ENCODE measurements at regions not wholly inside any gene's neighbourhood (a gene's known extent, or its start where the extent isn't known, plus 50 kb on each side); places are given as distances from the start of the nearest gene placed in this dataset.
"Not testable (repeated sequence)": the region's sequence is repeated elsewhere in the genome, so short reads cannot be mapped to it uniquely, and the experiment has no call there.

DNA sequence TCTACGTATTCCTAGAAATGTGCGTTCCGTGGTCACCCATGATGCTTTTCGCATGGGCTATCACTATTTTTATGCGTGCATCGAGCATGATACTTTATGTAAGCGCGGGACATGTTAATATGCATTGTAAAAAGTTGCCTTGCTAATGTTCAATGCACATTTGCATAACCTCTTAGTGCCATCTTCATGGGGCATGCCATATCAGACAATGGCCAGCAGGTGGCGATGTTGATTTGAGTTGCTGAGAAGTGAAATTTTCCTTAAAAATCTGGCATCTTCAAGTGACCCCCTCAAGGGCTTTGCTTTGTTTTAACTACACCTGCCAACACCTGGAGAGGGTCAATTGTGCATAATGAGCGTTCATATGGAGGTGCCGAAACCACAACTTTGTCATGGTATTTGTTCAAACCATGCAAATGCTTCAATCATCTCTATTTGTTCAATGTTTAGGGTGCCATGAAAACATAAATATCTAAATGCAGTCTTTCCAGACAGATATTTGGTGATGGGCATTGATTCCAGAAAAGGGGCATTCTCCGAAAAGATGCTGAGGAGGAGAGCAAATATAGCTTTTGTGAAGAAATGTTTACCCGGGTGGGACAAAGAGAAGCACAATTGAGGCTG is 833.9 kb upstream of the PRKX start:
- TF ChIP-seq, protein P1, sequence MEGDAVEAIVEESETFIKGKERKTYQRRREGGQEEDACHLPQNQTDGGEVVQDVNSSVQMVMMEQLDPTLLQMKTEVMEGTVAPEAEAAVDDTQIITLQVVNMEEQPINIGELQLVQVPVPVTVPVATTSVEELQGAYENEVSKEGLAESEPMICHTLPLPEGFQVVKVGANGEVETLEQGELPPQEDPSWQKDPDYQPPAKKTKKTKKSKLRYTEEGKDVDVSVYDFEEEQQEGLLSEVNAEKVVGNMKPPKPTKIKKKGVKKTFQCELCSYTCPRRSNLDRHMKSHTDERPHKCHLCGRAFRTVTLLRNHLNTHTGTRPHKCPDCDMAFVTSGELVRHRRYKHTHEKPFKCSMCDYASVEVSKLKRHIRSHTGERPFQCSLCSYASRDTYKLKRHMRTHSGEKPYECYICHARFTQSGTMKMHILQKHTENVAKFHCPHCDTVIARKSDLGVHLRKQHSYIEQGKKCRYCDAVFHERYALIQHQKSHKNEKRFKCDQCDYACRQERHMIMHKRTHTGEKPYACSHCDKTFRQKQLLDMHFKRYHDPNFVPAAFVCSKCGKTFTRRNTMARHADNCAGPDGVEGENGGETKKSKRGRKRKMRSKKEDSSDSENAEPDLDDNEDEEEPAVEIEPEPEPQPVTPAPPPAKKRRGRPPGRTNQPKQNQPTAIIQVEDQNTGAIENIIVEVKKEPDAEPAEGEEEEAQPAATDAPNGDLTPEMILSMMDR (conservative IDR thresholded peaks at IDR 0.05), result peak; percentile 98
- Mint-ChIP-seq H3K9me3 (no peaks in the 10 kb centered on the region), H3K36me3 (ENCODE audit: low read depth) (no peaks in the 10 kb centered on the region), H3K27me3 (ENCODE audit: low read depth) (peaks cover 3% of the 10 kb centered on the region), H3K27ac (ENCODE audit: unreplicated experiment) (no peak overlapping the region), H3K4me1 (peaks cover 4% of the 10 kb centered on the region), H3K4me3 (no peak overlapping the region)
- peak; percentile 70 for DNase-seq (ENCODE audit: low read depth, low spot score)

DNA sequence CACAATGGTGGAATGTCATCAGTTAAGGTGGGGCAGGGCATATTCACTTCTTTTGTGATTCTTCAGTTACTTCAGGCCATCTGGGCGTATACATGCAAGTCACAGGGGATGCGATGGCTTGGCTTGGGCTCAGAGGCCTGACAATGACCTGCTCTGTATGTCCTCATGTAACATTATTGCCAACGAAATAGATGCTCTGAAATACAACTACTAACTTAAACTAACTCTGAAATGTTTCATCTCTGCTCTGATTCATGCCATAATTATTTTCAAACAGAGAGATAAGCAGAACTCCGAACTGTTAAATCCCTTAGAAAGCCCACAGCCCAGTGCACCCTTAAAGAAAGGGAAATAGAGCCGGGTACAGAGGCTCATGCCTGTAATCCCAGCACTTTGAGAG is 832.7 kb upstream of the PRKX start:
- not testable (repeated sequence) for H3K27me3 Mint-ChIP-seq (ENCODE audit: low read depth); H3K4me1 Mint-ChIP-seq; H3K27ac Mint-ChIP-seq (ENCODE audit: unreplicated experiment); H3K36me3 Mint-ChIP-seq (ENCODE audit: low read depth); H3K4me3 Mint-ChIP-seq; H3K9me3 Mint-ChIP-seq; DNase-seq (ENCODE audit: low read depth, low spot score)

DNA sequence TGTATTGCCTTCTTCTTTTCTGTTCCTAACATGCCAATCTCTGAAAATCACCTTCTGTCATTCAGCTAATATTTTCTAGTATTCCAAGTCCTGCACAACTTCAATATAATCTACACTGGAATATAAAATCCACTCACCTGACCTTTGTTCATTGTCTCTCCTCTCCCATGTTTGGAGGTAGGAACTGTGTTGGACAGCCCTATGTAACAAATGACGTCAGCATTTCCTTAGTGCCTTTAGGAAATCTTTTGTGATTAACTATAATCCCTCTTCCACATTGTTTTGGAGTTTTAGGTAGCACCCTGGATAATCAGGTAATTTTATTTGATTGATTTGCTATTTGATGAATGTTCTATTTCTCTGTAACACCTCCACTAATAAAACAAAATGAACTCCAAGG is 814.8 kb upstream of the PRKX start:
- Mint-ChIP-seq H3K36me3 (ENCODE audit: low read depth) (no peaks in the 10 kb centered on the region), H3K27ac (ENCODE audit: unreplicated experiment) (no peak overlapping the region), H3K9me3 (no peaks in the 10 kb centered on the region), H3K4me1 (no peaks in the 10 kb centered on the region), H3K27me3 (ENCODE audit: low read depth) (no peaks in the 10 kb centered on the region), H3K4me3 (no peak overlapping the region)
- DNase-seq (ENCODE audit: low read depth, low spot score), result no peak
- TF ChIP-seq, protein P1 (conservative IDR thresholded peaks at IDR 0.05), result no peak

DNA sequence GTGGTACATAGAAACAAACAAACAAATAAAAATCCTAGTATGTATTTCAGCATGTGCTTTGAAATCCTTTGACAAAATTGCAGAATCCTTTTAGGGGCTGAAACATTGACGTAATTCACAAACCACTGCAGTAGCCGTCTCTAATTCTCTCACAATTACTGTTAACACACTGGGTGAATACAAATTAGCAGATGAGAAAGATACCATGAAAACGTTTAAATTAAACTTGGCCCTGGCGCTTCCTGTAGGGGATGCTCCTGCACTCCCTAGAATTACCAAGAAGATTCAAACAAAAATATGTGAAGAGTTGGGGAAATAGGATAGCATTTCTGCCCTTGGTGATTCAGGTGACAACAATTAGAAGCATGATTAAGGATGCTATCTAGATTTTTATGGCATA is 772.5 kb upstream of the PRKX start:
- Mint-ChIP-seq H3K27ac (ENCODE audit: unreplicated experiment) (no peak overlapping the region), H3K27me3 (ENCODE audit: low read depth) (no peaks in the 10 kb centered on the region)

DNA sequence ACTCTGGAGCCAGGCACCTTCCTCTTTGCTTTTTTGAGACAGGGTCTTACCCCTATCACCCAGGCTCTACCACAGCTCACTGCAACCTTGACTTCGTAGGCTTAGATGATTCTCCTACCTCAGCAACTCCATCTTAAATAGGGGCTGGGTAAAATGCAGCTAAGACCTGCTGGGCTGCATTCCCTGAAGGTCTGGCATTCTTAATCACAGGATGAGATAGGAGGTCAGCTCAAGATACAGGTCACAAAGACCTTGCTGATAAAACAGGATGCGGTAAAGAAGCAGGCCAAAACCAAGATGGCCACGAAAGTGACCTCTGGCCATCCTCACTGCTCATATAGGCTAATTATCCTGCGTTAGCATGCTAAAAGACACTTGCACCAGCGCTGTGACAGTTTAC is 770.8 kb upstream of the PRKX start:
- H3K27me3 Mint-ChIP-seq (ENCODE audit: low read depth), result no peaks in the 10 kb centered on the region
- no peak overlapping the region for H3K27ac Mint-ChIP-seq (ENCODE audit: unreplicated experiment)
- no peak overlapping the region for H3K4me3 Mint-ChIP-seq
- no peaks in the 10 kb centered on the region for H3K36me3 Mint-ChIP-seq (ENCODE audit: low read depth)
- peaks cover 5% of the 10 kb centered on the region for H3K4me1 Mint-ChIP-seq
- peaks cover 12% of the 10 kb centered on the region for H3K9me3 Mint-ChIP-seq
- TF ChIP-seq, protein P1 (conservative IDR thresholded peaks at IDR 0.05), result no peak
- no peak for DNase-seq (ENCODE audit: low read depth, low spot score)

More for the DNA sequence above, 772.5 kb upstream of the PRKX start:
- H3K4me3 Mint-ChIP-seq, result no peak overlapping the region
- H3K4me1 Mint-ChIP-seq, result peaks cover 5% of the 10 kb centered on the region
- TF ChIP-seq, protein P1 (conservative IDR thresholded peaks at IDR 0.05), result no peak
- H3K9me3 Mint-ChIP-seq, result peaks cover 8% of the 10 kb centered on the region
- no peaks in the 10 kb centered on the region for H3K36me3 Mint-ChIP-seq (ENCODE audit: low read depth)
- DNase-seq (ENCODE audit: low read depth, low spot score), result no peak

DNA sequence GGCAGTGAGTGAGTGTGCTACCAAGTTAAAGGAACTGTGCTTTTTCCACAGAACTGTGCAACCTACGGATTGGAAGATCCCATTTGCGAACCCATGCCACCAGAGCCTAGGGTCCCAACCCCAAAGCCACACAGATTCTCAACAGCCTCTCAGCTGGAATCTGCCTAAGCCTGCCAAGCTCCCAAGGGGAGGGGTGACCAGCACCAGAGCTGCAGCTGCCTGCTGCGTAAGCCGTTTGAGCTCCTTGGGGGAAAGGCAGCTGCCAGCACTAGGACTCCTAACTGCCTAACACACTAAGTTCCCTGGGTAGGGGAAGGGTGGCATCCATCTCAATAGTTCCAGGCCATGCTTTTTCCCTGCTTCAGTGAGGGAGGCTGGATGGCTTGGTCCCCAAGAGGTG is 738.1 kb upstream of the PRKX start:
- TF ChIP-seq, protein P1 (conservative IDR thresholded peaks at IDR 0.05), result no peak
- H3K4me3 Mint-ChIP-seq, result no peak overlapping the region
- H3K27me3 Mint-ChIP-seq (ENCODE audit: low read depth), result no peaks in the 10 kb centered on the region
- H3K36me3 Mint-ChIP-seq (ENCODE audit: low read depth), result peaks cover 2% of the 10 kb centered on the region
- no peak overlapping the region for H3K27ac Mint-ChIP-seq (ENCODE audit: unreplicated experiment)
- DNase-seq (ENCODE audit: low read depth, low spot score), result no peak
- no peaks in the 10 kb centered on the region for H3K4me1 Mint-ChIP-seq
- H3K9me3 Mint-ChIP-seq, result peaks cover 8% of the 10 kb centered on the region

All from neural crest cell (in vitro differentiated cells).